Stimulated activated naive CD4-positive, alpha-beta T cell treated with Interleukin-2 at 50 U/mL for 16 hours (primary cell): ENCODE measurements at regions not wholly inside any gene's neighbourhood (a gene's known extent, or its start where the extent isn't known, plus 50 kb on each side); places are given as distances from the start of the nearest gene placed in this dataset.
"Not testable (repeated sequence)": the region's sequence is repeated elsewhere in the genome, so short reads cannot be mapped to it uniquely, and the experiment has no call there.

Source experiments
- DNase-seq: peaks from one replicate; lab custom pipeline; 2025; lab: John Stamatoyannopoulos, UW

DNA sequence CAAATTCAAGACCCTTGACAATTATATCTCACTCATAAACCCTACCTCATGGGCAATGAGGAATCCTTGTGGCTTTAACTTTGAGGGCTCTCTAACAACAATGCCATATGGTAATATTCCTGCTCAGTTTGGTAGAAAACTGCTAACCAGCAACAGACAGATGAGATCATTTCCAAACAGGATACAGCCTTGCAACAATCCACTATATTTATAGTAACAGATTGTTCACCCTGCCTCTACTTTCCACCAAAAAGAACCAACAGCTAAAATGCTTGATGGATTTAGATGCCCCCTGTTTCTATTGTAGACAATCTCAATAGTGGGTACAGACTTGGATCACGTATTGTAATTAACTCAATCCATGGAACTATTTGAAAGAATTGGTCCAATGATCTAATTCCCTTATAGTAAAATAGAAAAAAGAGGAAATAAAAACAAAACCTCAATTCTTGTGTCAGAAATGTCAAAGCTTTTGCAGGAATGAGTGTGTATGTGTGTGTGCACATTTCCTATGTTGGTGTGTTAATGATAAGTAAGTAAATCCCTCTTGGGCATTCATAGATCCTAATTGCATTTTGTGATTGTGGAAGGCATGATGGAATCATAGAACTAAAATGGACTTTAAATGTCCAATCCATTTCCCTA is 100.0 kb upstream of the EDEM3 start:
- DNase-seq = no peak

DNA sequence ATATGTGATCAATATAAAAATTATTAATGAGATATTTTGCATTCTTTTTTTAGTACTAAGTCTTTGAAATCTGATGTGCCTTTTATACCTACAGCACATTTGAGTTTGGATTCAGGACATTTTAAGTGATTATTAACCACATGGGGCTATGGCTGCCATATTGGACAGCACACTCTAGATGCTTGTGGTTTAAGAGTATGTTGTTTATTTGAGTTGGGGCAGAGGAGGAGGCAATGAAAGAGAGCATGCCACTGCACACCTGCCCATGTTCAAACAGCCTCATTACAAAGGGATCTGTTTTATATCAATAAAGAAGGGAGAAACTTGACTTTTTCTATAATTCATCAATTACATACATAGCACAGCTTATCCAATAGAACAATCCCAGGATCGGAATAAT is 99.4 kb upstream of the EDEM3 start:
- DNase-seq = no peak

DNA sequence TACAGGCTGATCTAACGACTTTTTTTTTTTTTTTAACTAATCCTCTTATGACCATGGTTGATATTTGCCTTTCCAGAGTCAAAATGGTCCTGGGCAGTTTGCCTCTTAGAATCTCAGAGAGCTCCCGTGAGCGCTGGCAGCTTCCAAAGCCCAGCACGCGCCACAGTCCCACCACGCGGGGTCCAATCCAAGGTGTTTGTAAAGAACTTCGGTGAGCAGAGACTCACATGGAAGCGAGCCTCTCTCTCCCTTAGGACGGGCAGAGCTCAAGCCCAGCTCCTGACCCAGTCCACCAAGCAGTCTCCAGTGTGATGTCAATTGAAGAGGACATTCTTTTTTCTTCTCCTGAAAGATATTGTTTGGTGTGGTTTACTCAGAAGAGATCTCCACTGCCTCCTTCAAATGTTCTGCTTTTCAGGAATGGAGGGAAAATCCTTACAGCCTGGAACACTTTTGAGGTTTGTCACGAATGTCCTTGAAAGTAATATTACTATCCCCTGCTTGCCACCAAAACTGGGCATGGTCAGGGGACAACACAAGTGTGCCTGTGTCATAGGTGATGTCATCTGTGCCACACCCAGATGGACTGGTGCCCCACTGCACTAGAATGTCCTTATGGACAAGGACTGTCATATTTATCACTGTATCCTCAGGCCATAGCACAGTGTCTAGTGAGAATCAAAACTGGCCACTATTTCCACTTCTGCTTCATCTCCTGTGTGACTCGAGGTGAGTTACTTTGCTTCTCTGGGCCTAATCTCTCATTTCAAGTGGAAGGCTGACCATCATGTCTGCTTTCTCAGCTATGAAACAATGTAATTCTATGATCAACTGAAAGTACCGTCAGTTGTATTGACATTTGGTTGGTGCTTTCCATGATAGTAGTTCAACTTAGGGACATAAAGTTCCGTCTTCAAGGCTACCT is 97.4 kb upstream of the EDEM3 start:
- no peak for DNase-seq

DNA sequence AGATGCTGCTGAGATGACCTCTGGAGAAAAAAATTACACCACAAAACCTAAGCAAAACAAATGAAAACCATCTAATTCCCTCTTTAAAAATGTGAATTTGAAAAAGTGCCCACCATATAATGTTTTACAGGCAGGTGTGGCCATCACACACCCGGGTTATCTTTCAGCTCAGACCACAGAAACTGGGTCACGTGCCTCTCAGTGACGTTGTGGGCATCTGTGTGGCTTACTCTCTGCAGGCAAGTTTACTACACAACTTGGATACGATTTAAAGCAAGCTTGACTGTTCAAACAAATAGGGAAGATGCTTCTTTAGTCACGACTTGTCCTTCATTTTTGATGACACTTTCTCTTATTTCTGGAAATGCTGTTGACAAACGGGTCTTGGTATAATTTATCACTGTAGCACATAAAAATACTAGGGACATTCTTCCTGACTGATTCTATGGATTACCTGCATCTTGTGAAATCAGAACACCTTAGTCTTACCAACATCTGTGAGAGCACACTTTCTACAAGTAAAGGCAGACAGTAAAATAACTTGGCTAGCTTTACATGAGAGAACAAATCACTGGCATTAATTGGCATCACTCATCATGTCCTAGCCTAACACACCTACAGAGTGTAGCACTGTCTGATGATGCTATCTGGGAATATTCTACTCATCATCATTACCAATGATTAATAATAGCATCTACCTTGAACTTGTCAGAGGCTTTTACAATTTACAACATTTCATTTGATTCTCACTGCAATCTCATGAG is 89.3 kb upstream of the EDEM3 start:
- DNase-seq = peak; percentile 46

DNA sequence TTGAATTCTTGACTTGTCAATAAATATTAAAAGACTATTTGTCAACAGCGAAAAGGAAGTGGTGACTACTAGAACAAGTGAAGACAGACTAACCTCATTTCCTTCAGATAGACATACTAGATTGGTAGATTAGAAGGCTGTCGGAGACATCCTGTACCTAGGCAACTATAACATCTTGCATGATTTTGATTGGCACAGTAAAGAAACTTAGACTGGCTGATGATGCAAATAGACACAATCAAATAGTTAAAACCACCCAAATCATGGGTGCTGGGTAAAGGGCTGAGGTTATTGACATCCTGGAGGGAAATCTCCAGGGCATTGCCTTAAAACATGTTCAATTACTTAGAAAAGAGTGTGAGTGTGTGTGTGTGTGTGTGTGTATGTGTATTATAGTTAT is 85.9 kb upstream of the EDEM3 start:
- DNase-seq = no peak

DNA sequence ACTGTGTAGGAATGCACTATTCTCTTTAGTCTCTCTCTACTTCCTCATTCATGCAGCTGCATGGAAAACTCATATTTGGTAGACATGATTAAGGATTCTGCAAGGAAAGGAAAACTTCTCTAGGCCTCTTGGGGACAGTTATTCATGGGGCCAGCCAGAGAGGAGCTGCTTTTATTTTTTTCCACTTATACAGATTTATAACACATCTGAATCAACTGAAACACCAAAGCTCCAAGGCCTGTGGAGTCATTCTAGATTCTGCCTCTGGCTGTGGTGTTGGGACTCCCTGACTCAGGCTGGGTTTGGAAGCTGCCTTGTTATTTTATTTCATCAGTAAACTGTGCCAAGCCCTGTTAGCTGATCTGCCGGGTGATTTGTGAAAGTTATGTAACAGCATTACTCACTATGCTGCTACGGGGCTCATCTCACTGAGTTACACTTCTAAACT is 83.9 kb upstream of the EDEM3 start:
- no peak for DNase-seq

DNA sequence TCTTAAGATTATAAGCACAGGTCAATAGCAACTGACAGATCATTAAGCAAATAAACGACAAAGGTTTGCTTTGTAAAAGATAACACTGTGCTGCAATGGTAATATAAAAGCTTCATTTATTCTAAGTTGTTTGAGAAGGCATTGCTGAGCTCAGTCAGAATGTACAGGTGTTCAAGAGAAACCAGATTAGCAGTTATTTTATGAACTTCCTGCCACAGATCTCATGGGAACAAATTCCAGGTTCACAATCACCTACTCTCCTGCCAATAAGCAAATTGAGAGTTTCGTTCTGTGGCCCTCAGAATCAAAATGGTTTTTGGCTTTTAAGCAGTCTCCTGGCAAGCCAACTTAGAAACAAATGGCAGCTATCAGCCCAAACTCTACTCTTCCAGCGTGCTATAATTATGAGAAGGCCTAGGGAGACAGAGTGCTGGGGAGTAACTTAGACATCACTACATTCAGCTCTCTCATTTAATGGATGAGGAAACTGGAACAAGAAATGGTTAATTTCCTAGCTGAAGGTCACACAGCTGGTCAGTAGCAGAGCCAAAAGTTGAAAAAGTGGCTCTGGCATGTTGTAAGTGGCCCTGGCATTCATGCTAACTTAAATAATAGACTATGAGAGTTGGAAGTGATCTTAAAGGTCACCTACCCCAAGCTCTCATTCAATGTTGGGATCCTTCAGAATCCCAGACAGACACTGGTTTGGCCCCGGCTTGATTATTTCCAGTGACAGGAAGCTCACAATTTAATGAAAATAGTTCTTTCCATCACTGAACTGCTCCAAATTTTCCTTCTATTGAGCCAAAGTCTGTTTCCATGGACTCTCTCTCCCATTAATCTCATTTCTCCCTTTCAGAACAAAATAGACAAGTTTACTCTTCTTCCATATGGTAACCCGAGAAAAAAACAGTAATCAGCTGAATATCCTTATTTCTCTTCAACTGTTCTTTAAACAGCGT is 82.6 kb upstream of the EDEM3 start:
- no peak for DNase-seq

DNA sequence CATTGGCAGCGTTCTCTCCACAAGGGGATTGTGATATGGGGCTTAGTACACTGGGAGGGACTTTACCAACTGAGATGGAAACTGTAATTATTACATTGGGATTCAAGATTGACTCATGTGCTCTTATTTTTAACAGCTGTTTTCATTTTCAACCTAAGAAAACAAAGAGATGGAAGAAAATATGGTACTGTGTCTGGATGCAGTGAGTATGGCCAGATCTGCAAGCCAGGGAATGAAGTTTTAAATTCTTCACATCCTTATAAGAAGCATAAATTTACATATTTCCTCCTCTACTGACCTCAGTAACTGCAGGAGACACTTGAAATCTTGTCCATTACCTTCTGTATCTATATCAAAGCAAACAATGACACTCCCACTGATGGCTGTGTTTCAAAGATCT is 81.5 kb upstream of the EDEM3 start:
- no peak for DNase-seq

DNA sequence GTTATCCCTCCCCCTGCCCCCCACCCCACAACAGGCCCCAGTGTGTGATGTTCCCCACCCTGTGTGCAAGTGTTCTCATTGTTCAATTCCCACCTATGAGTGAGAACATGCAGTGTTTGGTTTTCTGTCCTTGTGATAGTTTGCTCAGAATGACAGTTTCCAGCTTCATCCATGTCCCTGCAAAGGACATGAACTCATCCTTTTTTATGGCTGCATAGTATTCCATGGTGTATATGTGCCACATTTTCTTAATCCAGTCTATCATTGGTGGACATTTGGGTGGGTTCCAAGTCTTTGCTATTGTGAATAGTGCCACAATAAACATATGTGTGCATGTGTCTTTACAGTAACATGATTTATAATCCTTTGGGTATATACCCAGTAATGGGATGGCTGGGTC is 79.3 kb upstream of the EDEM3 start:
- DNase-seq = not testable (repeated sequence)

DNA sequence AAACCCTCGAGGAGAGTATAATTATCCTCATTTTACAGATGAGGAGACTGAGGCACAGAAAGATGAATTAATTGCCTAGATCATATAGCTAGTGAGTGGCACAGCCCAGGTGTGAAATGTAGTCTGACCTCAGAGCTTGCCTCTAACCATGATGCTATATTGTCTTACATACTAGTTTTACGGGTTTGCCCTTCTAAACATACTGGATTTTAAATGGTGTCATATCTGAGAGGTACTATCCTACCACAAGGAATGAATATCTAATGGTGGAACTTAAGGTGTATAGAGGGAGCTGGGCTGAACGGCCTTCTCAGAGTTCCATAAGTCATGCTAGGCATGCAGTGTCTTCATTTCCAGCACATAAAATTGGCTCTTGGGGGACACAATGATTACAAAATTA is 77.9 kb upstream of the EDEM3 start:
- DNase-seq = no peak

DNA sequence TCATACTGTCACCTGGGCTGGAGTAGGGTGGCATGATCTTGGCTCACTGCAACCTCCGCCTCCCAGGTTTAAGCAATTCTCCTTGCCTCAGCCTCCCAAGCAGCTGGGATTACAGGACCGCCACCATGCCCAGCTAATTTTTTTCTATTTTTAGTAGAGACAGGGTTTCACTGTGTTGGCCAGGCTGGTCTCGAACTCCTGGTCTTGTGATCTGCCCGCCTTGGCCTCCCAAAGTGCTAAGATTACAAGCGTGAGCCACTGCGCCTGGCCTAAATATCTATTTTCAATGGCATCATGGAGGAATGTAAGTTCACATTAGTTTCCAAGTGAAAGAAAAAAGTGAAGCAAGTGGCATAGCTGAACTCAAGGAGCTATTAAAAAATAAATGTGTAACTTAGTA is 74.8 kb upstream of the EDEM3 start:
- DNase-seq = not testable (repeated sequence)

DNA sequence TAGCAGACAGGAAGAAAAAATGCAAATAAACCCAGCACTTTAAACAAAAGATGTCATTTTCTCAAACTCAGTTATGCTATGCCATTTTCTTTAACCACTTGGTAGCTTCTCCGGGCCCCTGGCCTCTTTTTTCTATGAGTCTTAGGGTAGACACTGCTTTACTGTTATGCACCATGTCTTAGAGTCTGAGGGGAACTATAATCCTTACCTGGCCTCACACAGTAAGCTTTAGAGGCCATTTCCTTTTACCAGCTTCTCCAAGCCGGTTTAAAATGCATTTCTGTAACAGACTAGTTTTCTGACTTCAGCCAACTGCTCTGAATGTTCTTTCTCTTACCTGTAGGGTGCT is 73.7 kb upstream of the EDEM3 start:
- DNase-seq = no peak

DNA sequence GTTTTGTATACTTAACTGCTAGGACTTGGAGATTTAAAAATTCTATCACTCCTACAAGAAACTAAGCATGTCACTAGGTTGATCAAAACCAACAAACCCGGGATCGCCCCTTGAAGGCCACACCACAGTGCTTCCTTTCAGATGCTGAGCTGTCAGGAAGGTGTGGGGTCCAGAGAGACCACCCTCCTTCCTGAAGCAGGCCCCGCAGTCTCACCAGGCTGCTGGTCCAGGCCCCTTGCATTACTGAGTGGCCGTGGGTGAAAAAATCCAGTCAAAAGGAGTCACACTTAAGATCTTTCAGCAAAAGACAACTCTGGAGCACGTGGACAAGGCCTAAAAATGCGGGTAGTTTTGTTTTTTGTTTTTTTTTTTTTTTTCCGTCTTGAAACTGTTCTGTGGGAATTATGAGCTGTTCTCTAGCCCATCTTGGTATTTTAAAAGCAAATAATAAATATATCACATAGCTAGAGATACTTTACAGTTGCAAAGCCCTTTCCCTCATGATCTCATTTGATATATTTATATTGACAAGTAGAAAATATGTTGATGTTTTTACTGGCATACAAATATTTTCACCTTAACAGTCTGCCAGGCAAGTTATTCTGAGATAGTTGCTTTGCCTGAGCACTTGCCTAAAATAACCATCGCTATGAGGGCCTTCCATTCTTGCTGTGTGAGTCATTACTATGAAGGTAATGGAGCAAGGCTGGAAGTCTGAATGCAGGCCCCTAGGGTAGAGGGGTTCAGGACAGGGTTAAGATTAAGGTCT is 73.1 kb upstream of the EDEM3 start:
- no peak for DNase-seq

DNA sequence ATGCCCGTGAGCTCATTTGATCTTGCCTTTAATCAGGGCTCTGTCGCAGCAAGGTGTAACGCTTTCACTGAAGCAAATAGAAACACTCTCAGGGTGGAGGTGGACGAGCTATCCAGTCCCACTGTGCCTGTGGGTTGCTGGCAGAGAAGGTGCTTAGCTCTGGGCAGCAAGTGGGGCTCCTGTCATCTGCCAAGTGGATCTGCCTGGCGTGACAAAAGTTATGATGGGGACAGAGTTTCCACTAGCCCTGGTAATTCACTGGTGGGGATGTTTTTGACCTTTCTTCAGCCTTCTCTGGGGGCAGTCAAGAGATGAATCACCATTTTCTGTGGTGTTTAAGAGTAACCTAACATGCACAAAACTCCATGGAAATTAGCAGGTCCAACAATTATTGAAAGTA is 71.3 kb upstream of the EDEM3 start:
- no peak for DNase-seq

DNA sequence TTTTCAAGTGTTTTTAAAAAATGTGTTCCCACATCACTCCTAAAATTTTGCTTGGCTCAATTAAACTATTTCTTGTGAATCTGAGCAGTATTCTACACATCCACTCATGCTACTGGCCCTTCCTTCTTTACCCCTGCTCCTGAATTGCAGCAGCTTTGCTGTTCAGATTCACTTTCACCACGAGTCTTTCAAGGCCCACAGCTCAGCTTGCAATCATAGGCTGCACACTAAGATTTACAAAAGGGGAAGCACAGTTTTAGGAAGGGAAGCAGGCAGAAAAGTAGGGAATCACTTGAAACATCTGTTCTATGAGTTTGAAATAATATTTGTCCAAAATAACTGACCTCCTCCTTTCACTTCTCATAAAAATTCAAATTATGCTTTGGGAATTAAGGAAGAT is 70.9 kb upstream of the EDEM3 start:
- DNase-seq = no peak

DNA sequence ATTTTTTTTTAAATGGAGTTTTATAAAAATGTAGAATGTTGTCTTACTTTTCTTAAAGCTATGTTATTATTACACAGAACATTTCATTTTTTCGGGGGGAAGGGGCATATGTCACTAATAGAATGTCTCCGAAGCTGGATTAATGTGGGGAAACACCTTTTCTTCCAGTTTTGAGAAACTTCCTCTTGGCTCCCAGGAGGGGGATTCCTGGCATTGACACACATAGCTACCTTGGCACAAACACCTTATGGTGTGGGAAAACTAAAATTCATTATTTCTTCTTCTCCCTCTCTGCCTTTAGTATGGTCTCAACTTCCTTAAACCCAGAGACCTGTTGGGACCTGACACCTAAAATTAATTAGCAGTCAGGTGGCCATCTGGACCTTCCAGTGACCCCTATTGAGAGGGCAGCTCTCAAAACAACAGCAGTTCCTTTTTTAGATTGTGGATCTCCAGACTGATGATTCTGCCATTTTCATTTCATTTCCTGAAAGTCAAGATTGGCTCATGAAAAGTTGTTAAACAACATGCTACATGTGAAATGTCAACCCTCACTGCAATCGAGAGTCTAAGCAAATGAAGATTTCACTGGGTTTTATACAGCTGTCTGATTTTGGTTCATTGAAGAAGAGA is 70.1 kb upstream of the EDEM3 start:
- DNase-seq = no peak

DNA sequence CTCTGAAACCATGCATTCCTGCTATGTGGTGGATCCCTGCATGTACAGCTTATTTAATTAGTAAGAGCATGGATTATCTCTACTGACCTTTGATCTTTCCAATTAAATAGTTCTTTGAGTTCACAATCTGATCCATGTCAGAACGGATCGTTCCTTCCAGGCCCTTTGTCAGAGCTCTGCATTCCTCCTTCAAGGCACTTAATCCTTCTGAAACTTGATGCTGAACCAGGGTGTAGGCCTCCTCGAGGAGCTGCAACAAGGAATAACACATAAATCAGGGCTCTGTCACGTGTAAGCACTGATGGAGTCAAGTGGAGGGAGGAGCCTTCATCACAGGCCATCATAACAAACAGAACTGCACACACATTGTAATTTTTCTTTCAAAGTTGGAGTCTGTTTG is 68.4 kb upstream of the EDEM3 start:
- no peak for DNase-seq

DNA sequence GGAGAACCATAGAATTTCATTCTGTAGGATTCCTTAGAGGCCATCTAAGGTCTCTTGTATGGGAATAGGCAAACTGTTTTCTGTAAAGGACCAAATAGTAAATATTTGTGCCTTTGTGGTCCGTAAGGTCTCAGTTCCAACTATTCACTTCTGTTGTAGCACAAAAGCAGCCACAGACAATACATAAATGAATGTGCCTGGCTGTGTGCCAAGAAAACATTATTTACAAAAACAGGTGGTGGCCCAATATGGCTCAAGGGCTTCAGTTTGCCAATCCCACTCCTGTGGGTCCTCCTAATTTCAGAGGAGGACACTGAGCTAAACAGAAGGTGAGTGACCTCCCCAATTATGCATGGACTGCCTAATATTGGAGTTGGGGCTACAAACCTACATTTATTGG is 67.6 kb upstream of the EDEM3 start:
- no peak for DNase-seq

DNA sequence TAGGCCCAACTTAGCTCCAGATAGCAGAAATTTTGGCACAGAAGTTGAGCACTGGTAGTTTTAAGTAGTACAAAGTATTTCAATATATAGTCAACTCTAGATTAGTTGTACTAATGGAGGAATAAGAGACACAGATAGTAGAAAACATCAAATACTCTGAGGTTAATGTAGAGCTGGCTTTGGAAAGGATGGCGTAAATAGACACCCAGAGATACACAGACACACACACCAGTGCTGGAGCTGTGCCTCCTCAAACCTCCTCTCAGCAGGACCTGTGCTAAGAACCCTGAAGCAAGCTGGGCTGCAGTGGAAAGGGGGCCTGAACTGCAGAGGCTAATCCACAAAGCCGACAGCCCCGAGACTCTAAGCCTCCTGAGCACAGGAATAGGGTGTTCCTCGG is 67.0 kb upstream of the EDEM3 start:
- no peak for DNase-seq

DNA sequence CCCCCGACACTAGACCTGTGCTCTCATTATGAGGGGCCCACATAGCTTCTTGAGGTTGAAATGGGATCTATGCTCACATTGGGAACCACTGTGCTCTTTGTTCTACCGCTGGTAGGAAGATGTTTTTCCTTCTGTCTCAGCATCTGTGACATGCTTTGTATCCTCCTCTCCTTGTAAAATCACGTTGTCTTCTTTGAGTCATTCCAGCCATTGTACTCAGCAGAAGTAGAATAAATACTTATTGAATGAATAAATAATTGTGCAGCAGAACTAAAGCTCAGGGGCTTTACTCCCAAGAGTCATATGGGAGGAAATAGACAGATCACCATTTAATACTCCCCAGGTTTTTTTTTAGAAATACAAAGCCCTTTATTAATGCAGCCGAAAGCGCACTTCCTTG is 66.3 kb upstream of the EDEM3 start:
- DNase-seq = no peak
